A673 (cell line): ENCODE measurements at regions not wholly inside any gene's neighbourhood (a gene's known extent, or its start where the extent isn't known, plus 50 kb on each side); places are given as distances from the start of the nearest gene placed in this dataset.

Experiments used
- CTCF ChIP-seq: fragments of 300-800, 200-600 bp; sonication (generic); conservative IDR thresholded peaks from 2 replicates; pipeline ENCODE4 v1.5.1; 2017; ENCODE audit warnings: low read depth, mild to moderate bottlenecking, antibody characterized with exemption, low read length, moderate library complexity, mixed read lengths
- EZH2 ChIP-seq: fragments of 200-600 bp; sonication (generic); IDR thresholded peaks from 2 replicates; pipeline ENCODE4 v1.6.1; 2017; ENCODE audit warnings: borderline replicate concordance, low read depth, mild to moderate bottlenecking, mixed read lengths, antibody characterized with exemption, low read length; ENCODE audit not compliant: poor library complexity, severe bottlenecking

DNA sequence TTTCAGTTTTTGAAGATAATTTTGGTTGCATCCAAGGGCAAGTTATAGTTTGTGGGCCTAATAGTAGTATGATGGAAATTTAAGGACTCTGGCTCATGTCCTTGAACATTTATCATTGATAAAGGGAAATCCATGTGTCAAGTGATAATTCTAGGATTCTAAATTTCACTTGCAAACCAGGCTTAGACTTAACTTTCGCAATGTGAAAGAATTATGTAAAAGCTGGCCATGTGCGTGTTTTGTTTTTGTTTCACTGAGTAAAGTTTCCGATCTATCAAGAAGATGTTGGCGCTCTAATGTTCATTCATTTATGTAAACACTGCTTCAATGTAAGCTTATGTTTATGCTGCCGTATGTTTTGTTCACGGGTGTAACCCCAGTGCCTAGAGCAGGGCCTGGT, 302.0 kb downstream of the SOX4 start:
- TF ChIP-seq CTCF, result no peak
- no peak for TF ChIP-seq EZH2
